ENCODE measurements at regions not wholly inside any gene's neighbourhood (a gene's known extent, or its start where the extent isn't known, plus 50 kb on each side); places are given as distances from the start of the nearest gene placed in this dataset.

DNA sequence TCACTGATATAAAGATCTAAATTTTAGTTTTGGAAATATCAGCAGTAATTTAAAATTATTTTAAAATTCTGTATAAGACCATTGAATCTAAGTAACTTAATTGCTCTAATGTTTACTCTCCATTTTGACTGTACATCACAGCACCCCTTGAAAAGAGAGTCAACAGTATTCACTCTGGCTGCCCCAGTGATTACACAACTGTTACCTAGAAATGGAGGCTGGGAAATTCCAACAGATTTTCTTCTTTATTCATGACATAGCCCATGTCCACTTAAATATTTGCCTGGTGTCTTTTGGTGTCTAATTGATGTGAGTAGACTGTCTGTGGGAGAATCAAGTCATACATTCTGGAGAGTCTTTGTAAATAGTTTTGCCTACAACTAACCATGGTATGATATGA lies 301.8 kb upstream of the CDH6 start:
- Histone ChIP-seq H3K4me3 (ENCODE audit: low read length) (no peak overlapping the region), H3K9me3 (ENCODE audit: insufficient read depth, low read length) (no peaks in the 10 kb centered on the region), H3K27me3 (ENCODE audit: low read depth, low read length) (no peaks in the 10 kb centered on the region), H3K36me3 (replicated peaks; ENCODE audit: low read depth, low read length) (no peaks in the 10 kb centered on the region), H3K4me2 (ENCODE audit: low read length) (no peak overlapping the region), H3K4me1 (ENCODE audit: low read length) (no peaks in the 10 kb centered on the region), H3K27ac (ENCODE audit: low read length) (no peak overlapping the region), H2AFZ (ENCODE audit: low read depth, low read length) (no peak overlapping the region), H4K20me1 (ENCODE audit: insufficient read depth, low read length) (no peaks in the 10 kb centered on the region), H3K79me2 (ENCODE audit: low read length) (no peaks in the 10 kb centered on the region), H3K9ac (ENCODE audit: low read length) (no peak overlapping the region)
- no peak for TF ChIP-seq EZH2phosphoT487 (IDR thresholded peaks at IDR 0.05; ENCODE audit: low read depth)
- TF ChIP-seq, protein P1, sequence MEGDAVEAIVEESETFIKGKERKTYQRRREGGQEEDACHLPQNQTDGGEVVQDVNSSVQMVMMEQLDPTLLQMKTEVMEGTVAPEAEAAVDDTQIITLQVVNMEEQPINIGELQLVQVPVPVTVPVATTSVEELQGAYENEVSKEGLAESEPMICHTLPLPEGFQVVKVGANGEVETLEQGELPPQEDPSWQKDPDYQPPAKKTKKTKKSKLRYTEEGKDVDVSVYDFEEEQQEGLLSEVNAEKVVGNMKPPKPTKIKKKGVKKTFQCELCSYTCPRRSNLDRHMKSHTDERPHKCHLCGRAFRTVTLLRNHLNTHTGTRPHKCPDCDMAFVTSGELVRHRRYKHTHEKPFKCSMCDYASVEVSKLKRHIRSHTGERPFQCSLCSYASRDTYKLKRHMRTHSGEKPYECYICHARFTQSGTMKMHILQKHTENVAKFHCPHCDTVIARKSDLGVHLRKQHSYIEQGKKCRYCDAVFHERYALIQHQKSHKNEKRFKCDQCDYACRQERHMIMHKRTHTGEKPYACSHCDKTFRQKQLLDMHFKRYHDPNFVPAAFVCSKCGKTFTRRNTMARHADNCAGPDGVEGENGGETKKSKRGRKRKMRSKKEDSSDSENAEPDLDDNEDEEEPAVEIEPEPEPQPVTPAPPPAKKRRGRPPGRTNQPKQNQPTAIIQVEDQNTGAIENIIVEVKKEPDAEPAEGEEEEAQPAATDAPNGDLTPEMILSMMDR (IDR thresholded peaks at IDR 0.05; ENCODE audit: low read depth, low read length), result no peak

DNA sequence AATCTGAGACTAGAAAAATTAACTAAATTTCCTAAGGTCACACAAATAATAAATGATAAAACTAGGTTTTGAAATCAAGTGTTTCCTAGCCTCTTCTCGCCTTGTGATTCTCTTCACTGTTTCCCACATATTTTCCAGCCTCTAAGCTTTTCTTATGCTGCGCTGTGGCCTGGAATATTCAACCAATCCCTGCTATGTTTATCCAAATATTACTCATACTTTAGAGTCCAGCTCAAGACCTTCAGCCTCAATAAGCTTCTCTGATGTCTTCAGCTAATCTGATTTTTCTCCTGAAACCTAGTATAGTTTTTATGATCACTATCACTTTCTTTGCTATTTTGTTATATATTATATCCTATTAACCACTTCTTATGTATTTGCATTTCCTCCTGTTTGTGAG lies 303.1 kb upstream of the CDH6 start:
- H3K4me1 ChIP-seq (ENCODE audit: low read length), result no peaks in the 10 kb centered on the region
- no peaks in the 10 kb centered on the region for H3K36me3 ChIP-seq (replicated peaks; ENCODE audit: low read depth, low read length)
- H3K9ac ChIP-seq (ENCODE audit: low read length), result no peak overlapping the region
- H3K27ac ChIP-seq (ENCODE audit: low read length), result no peak overlapping the region
- no peak overlapping the region for H2AFZ ChIP-seq (ENCODE audit: low read depth, low read length)
- H3K9me3 ChIP-seq (ENCODE audit: insufficient read depth, low read length), result no peaks in the 10 kb centered on the region
- no peak overlapping the region for H3K4me2 ChIP-seq (ENCODE audit: low read length)
- H3K79me2 ChIP-seq (ENCODE audit: low read length), result no peaks in the 10 kb centered on the region
- H4K20me1 ChIP-seq (ENCODE audit: insufficient read depth, low read length), result no peaks in the 10 kb centered on the region
- no peak for TF ChIP-seq EZH2phosphoT487 (IDR thresholded peaks at IDR 0.05; ENCODE audit: low read depth)
- TF ChIP-seq, protein P1 (IDR thresholded peaks at IDR 0.05; ENCODE audit: low read depth, low read length), result no peak
- no peak overlapping the region for H3K4me3 ChIP-seq (ENCODE audit: low read length)
- H3K27me3 ChIP-seq (ENCODE audit: low read depth, low read length), result no peaks in the 10 kb centered on the region

DNA sequence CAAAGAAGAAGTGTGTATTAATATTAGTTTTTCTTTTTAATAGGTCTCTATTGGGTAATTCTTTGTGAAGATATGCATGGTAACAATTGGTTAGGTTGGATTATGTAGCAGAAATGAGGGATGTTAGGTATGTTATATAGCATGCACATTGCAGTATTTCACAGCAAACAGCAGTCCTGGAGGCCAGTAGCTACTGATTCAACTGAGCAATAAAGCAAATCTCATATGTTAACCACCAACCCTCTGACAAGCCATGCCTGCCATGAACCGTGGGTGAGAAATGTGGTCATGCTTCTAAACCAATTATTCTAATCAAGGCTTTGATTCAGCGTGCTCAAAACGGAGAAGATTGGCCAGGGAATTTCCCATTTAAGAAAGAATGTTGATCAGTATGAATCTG lies 313.0 kb upstream of the CDH6 start:
- Histone ChIP-seq H3K36me3 (replicated peaks; ENCODE audit: low read depth, low read length) (no peaks in the 10 kb centered on the region), H3K27me3 (ENCODE audit: low read depth, low read length) (no peaks in the 10 kb centered on the region), H3K4me3 (ENCODE audit: low read length) (no peak overlapping the region), H3K79me2 (ENCODE audit: low read length) (no peaks in the 10 kb centered on the region), H2AFZ (ENCODE audit: low read depth, low read length) (no peak overlapping the region), H3K4me2 (ENCODE audit: low read length) (no peak overlapping the region), H3K9ac (ENCODE audit: low read length) (no peak overlapping the region), H4K20me1 (ENCODE audit: insufficient read depth, low read length) (no peaks in the 10 kb centered on the region), H3K27ac (ENCODE audit: low read length) (no peak overlapping the region), H3K9me3 (ENCODE audit: insufficient read depth, low read length) (no peaks in the 10 kb centered on the region), H3K4me1 (ENCODE audit: low read length) (no peaks in the 10 kb centered on the region)
- no peak for TF ChIP-seq EZH2phosphoT487 (IDR thresholded peaks at IDR 0.05; ENCODE audit: low read depth)
- TF ChIP-seq, protein P1 (IDR thresholded peaks at IDR 0.05; ENCODE audit: low read depth, low read length), result no peak

DNA sequence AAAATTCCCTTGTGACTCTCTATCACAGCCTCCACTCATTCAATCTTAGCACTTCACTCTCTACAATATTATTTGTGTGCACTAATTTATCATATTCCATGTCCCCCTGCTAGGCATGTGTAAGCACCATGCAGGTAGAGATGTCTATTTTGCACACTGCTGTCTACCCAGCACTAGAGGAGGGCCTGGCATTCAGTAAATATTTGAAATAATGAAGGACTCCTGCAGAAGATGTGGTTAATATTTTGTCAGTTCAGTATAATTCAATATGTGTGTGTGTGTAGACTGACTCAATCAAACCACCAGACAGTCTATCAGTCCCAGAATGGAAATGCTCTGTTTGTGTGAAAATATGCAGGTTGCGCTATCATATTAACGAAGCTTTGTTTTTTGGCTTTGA lies 313.6 kb upstream of the CDH6 start:
- no peaks in the 10 kb centered on the region for H3K9me3 ChIP-seq (ENCODE audit: insufficient read depth, low read length)
- H3K4me3 ChIP-seq (ENCODE audit: low read length), result no peak overlapping the region
- no peak overlapping the region for H2AFZ ChIP-seq (ENCODE audit: low read depth, low read length)
- no peaks in the 10 kb centered on the region for H4K20me1 ChIP-seq (ENCODE audit: insufficient read depth, low read length)
- no peak overlapping the region for H3K4me2 ChIP-seq (ENCODE audit: low read length)
- H3K27me3 ChIP-seq (ENCODE audit: low read depth, low read length), result no peaks in the 10 kb centered on the region
- H3K36me3 ChIP-seq (replicated peaks; ENCODE audit: low read depth, low read length), result no peaks in the 10 kb centered on the region
- no peaks in the 10 kb centered on the region for H3K4me1 ChIP-seq (ENCODE audit: low read length)
- no peak overlapping the region for H3K9ac ChIP-seq (ENCODE audit: low read length)
- H3K27ac ChIP-seq (ENCODE audit: low read length), result no peak overlapping the region
- H3K79me2 ChIP-seq (ENCODE audit: low read length), result no peaks in the 10 kb centered on the region
- no peak for TF ChIP-seq EZH2phosphoT487 (IDR thresholded peaks at IDR 0.05; ENCODE audit: low read depth)
- TF ChIP-seq, protein P1 (IDR thresholded peaks at IDR 0.05; ENCODE audit: low read depth, low read length), result no peak

Data from OCI-LY3 (cell line).